ENCODE measurements at regions not wholly inside any gene's neighbourhood (a gene's known extent, or its start where the extent isn't known, plus 50 kb on each side); places are given as distances from the start of the nearest gene placed in this dataset.

GRCh38 chr10:85250304-85250703 lies 921.9 kb downstream of the CCSER2 start:
- H2AFZ ChIP-seq (ENCODE audit: low read length): no peak overlapping the region
- no peak overlapping the region for H3K27ac ChIP-seq (ENCODE audit: insufficient read length, low read depth, low read length)
- Mint-ChIP-seq H3K4me1 (no peaks in the 10 kb centered on the region), H3K27me3 (ENCODE audit: low read depth) (peaks cover 4% of the 10 kb centered on the region; the same call in 1 of the 2 replicates), H3K9me3 (no peaks in the 10 kb centered on the region), H3K36me3 (ENCODE audit: insufficient read depth in 1 of 3, low read depth in 3 of 3) (no peaks in the 10 kb centered on the region), H3K27ac (no peak overlapping the region), H3K4me3 (no peak overlapping the region)
- no peaks in the 10 kb centered on the region for H3K23me2 ChIP-seq (ENCODE audit: insufficient read length, low read depth, low read length, poor library complexity, severe bottlenecking)
- no peaks in the 10 kb centered on the region for H3K9me3 ChIP-seq (ENCODE audit: control insufficient read depth, low read depth, low read length)
- H3K56ac ChIP-seq (ENCODE audit: insufficient read length, low read depth, low read length): no peak overlapping the region
- no peak overlapping the region for H4K5ac ChIP-seq (ENCODE audit: insufficient read length, low read depth, low read length)
- no peak overlapping the region for H2BK5ac ChIP-seq (ENCODE audit: insufficient read length, low read length)
- no peak overlapping the region for H4K91ac ChIP-seq (ENCODE audit: insufficient read length, low read depth, low read length)
- DNase-seq: no peak
- TF ChIP-seq, protein P1, sequence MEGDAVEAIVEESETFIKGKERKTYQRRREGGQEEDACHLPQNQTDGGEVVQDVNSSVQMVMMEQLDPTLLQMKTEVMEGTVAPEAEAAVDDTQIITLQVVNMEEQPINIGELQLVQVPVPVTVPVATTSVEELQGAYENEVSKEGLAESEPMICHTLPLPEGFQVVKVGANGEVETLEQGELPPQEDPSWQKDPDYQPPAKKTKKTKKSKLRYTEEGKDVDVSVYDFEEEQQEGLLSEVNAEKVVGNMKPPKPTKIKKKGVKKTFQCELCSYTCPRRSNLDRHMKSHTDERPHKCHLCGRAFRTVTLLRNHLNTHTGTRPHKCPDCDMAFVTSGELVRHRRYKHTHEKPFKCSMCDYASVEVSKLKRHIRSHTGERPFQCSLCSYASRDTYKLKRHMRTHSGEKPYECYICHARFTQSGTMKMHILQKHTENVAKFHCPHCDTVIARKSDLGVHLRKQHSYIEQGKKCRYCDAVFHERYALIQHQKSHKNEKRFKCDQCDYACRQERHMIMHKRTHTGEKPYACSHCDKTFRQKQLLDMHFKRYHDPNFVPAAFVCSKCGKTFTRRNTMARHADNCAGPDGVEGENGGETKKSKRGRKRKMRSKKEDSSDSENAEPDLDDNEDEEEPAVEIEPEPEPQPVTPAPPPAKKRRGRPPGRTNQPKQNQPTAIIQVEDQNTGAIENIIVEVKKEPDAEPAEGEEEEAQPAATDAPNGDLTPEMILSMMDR (conservative IDR thresholded peaks at IDR 0.05): no peak
- H3K79me2 ChIP-seq (ENCODE audit: insufficient read depth, low read length): no peaks in the 10 kb centered on the region
- H3K14ac ChIP-seq (ENCODE audit: insufficient read depth, low read length): no peak overlapping the region
- no peak overlapping the region for H4K8ac ChIP-seq (replicated peaks; ENCODE audit: insufficient read length, low read depth, low read length)
- no peak overlapping the region for H3K4me2 ChIP-seq (ENCODE audit: insufficient read depth, insufficient read length, low read length)
- no CpG with 5 or more reads among the region's 5 CpGs for WGBS (ENCODE audit: extremely low coverage, insufficient read length, low lambda C conversion rate)
- no peak overlapping the region for H3K18ac ChIP-seq (ENCODE audit: insufficient read length, low read depth, low read length)
- no peak overlapping the region for H2BK15ac ChIP-seq (ENCODE audit: low read depth, low read length)
- H2BK120ac ChIP-seq (ENCODE audit: low read depth, low read length, poor library complexity, severe bottlenecking): no peak overlapping the region
- H2BK12ac ChIP-seq (ENCODE audit: insufficient read length, low read depth, low read length): no peak overlapping the region
- no peak overlapping the region for H2BK20ac ChIP-seq (ENCODE audit: low read depth, low read length, poor library complexity, severe bottlenecking)
- no peaks in the 10 kb centered on the region for H3K79me1 ChIP-seq (ENCODE audit: insufficient read depth, low read depth, low read length, poor library complexity, severe bottlenecking)
- H3K4ac ChIP-seq (ENCODE audit: low read depth, low read length): no peak overlapping the region
- H4K20me1 ChIP-seq (ENCODE audit: control insufficient read depth, insufficient read depth, insufficient read length): no peaks in the 10 kb centered on the region
- no peaks in the 10 kb centered on the region for H3K4me1 ChIP-seq (ENCODE audit: insufficient read depth, low read length)
- H3K23ac ChIP-seq (ENCODE audit: insufficient read length, low read depth, low read length): no peak overlapping the region
- H3K9ac ChIP-seq (ENCODE audit: extremely low read depth, insufficient read length, low read length): no peak overlapping the region
- no peaks in the 10 kb centered on the region for H3K27me3 ChIP-seq (ENCODE audit: insufficient read depth, low read length)
- no peak overlapping the region for H3T11ph ChIP-seq (ENCODE audit: low read length)
- H2AK5ac ChIP-seq (ENCODE audit: insufficient read length, low read length): no peak overlapping the region

All from H9 (cell line).